Mesothelial cell of epicardium (in vitro differentiated cells): ENCODE measurements at regions not wholly inside any gene's neighbourhood (a gene's known extent, or its start where the extent isn't known, plus 50 kb on each side); places are given as distances from the start of the nearest gene placed in this dataset.

Source experiments
- DNase-seq, 2 experiments: peaks; one replicate each; pipeline ENCODE4 v3.0.0; 2021; ENCODE audit warnings: low spot score in 2 of 2; ENCODE audit not compliant: unreplicated experiment in 2 of 2
- H3K27ac Mint-ChIP-seq: 2 replicates; pipeline ENCODE4 v1.8.0; 2021; ENCODE audit warnings: mixed read lengths
- H3K27me3 Mint-ChIP-seq: 2 replicates; pipeline ENCODE4 v1.8.0; 2021; ENCODE audit warnings: low read depth, mixed read lengths
- H3K36me3 Mint-ChIP-seq: 2 replicates; pipeline ENCODE4 v1.8.0; 2021; ENCODE audit warnings: mixed read lengths
- H3K4me1 Mint-ChIP-seq: 2 replicates; pipeline ENCODE4 v1.8.0; 2021; ENCODE audit warnings: mixed read lengths
- H3K4me3 Mint-ChIP-seq: 2 replicates; pipeline ENCODE4 v1.8.0; 2021; ENCODE audit warnings: mild to moderate bottlenecking, moderate library complexity, mixed read lengths
- H3K9me3 Mint-ChIP-seq: 2 replicates; pipeline ENCODE4 v1.8.0; 2021; ENCODE audit warnings: mixed read lengths
- CTCF ChIP-seq: fragments of 200-600 bp; sonication (generic); IDR thresholded peaks from one replicate; pipeline ENCODE4 v1.5.0; 2021; ENCODE audit warnings: antibody characterized with exemption; ENCODE audit not compliant: unreplicated experiment

DNA sequence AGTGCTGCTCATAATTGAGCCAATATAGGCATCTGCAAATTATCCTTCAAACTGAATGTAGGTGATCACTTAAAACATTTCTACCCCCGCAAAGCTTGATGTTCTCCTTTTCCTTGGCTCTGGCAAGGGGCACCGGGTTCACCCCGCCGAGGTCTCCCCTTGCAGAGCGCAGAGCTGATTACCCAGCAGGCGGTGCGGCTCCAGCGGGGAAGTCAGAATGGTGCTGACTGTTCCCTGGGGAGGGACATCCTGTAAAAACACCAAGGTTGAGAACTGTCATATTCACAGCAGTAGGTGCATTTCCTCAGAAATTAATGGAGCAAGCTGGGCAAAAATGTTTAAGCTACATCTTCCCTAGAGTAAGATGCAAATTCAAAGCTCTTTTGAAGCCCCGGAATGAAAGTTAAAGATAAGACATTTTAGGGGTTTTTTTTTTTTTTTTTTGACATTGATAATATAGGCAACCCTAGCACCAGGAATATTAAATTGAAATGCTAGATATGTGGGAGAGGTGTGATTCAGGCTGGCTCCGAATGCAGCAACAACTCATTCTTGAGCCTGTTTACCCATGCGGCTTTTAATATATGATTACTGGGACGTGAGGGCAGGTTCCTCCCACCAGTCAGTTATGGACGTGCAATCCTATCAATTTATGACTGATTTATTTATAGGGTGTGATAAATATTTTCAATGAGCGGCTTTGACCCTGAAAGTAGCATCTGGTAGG is 767.3 kb upstream of the TENM3 start:
- Mint-ChIP-seq H3K4me1 (peaks cover 15% of the 10 kb centered on the region), H3K27ac (no peak overlapping the region), H3K27me3 (peaks cover 3% of the 10 kb centered on the region), H3K4me3 (peak overlapping the region; percentile 52), H3K9me3 (peaks cover 6% of the 10 kb centered on the region), H3K36me3 (no peaks in the 10 kb centered on the region)
- TF ChIP-seq CTCF, result no peak
- DNase-seq, result no peak

DNA sequence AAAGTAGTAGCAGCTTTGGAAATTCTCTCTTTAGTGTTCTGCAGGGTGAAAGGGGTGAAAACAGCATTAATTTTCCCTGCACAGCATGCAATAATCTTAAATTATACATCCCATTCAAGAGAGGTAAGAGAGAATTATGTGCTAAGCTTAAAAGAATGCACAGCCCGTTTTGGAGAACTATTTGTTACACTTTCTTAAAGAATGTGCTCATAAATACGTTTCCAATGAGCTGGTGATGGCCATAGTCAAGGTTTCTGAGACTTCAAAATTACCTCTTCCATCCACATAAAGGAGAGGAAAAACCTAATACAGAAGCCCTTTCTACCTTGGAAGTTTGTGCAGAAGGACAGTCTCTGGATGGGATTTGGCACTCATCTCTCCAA is 766.7 kb upstream of the TENM3 start:
- no peak for TF ChIP-seq CTCF
- Mint-ChIP-seq H3K27ac (no peak overlapping the region), H3K9me3 (peaks cover 6% of the 10 kb centered on the region), H3K36me3 (no peaks in the 10 kb centered on the region), H3K27me3 (peaks cover 3% of the 10 kb centered on the region), H3K4me1 (peaks cover 15% of the 10 kb centered on the region), H3K4me3 (no peak overlapping the region)
- DNase-seq, result no peak

DNA sequence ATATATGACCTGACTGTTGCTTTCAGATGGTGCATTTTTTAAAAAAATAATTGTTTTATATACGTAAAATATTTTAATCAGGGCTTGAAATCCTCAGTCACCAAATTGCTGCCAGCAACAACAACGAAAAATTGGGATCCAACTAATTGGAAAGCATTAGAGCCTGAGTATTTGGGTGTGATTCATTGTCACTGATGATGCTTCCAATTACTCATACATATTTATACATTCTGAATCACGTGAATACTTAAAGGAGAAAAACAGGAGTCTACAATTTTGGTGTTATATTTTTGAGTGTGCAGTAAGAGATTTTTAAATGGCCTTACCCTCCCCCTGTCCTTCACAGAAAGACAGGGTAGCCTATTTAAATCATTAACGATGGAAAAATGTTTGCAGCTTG is 765.6 kb upstream of the TENM3 start:
- no peak for DNase-seq
- H3K27ac Mint-ChIP-seq, result no peak overlapping the region
- peaks cover 15% of the 10 kb centered on the region for H3K4me1 Mint-ChIP-seq
- H3K9me3 Mint-ChIP-seq, result no peaks in the 10 kb centered on the region
- H3K27me3 Mint-ChIP-seq, result peaks cover 3% of the 10 kb centered on the region
- no peak for TF ChIP-seq CTCF
- H3K4me3 Mint-ChIP-seq, result no peak overlapping the region
- H3K36me3 Mint-ChIP-seq, result no peaks in the 10 kb centered on the region

- Mint-ChIP-seq H3K4me3 (no peak overlapping the region), H3K27me3 (peaks cover 3% of the 10 kb centered on the region), H3K27ac (no peak overlapping the region), H3K4me1 (peaks cover 15% of the 10 kb centered on the region), H3K9me3 (no peaks in the 10 kb centered on the region), H3K36me3 (no peaks in the 10 kb centered on the region)
- DNase-seq, result no peak
- no peak for TF ChIP-seq CTCF
Measured at GRCh38 chr4:181478656-181479055, 764.5 kb upstream of the TENM3 start.

DNA sequence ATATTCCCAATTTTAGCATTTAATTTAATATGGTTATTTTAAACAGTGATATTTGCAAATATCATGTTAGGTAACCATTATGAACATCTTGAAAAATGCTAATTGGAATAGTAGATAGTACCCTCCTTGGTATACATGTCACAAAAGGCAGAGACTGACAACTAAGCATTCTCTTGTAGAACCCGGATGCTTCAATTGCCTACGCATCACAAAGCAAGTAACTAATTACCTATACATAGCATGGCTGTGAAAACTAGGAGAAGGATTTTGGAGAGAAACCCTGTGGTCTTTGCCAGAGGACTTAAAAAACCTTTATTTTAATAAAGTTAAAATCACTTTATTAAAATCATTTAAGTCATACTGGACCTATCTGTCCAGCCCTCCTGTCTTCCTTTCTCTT is 764.1 kb upstream of the TENM3 start:
- H3K27ac Mint-ChIP-seq, result no peak overlapping the region
- H3K4me1 Mint-ChIP-seq, result peaks cover 15% of the 10 kb centered on the region
- no peak overlapping the region for H3K4me3 Mint-ChIP-seq
- no peak for DNase-seq
- no peak for TF ChIP-seq CTCF
- no peaks in the 10 kb centered on the region for H3K9me3 Mint-ChIP-seq
- no peaks in the 10 kb centered on the region for H3K36me3 Mint-ChIP-seq
- H3K27me3 Mint-ChIP-seq, result peaks cover 3% of the 10 kb centered on the region

GRCh38 chr4:181484396-181484795 is 758.8 kb upstream of the TENM3 start:
- TF ChIP-seq CTCF, result no peak
- Mint-ChIP-seq H3K27me3 (no peaks in the 10 kb centered on the region), H3K4me3 (no peak overlapping the region), H3K27ac (no peak overlapping the region), H3K4me1 (no peaks in the 10 kb centered on the region), H3K9me3 (no peaks in the 10 kb centered on the region), H3K36me3 (no peaks in the 10 kb centered on the region)
- no peak for DNase-seq
